Thyroid gland (tissue), 4 donors: ENCODE measurements at regions not wholly inside any gene's neighbourhood (a gene's known extent, or its start where the extent isn't known, plus 50 kb on each side); places are given as distances from the start of the nearest gene placed in this dataset.

Source experiments
- CTCF ChIP-seq, 6 experiments: fragments of 200-600 bp in 3 of 6; fragments of 450-650 bp in 3 of 6; sonication (generic) in 3 of 6; IDR thresholded peaks; one replicate each; pipeline ENCODE4 v1.5.1; 2016 to 2019; ENCODE audit warnings: antibody characterized with exemption in 6 of 6, mild to moderate bottlenecking in 2 of 6, inconsistent platforms in 1 of 6, moderate library complexity in 1 of 6
- POLR2A ChIP-seq, 2 donors: fragments of 450-650 bp; IDR thresholded peaks; one replicate each; pipeline ENCODE4 v1.6.1; 2017; ENCODE audit warnings: antibody characterized with exemption in 2 of 2, mild to moderate bottlenecking in 2 of 2, moderate library complexity in 1 of 2

DNA sequence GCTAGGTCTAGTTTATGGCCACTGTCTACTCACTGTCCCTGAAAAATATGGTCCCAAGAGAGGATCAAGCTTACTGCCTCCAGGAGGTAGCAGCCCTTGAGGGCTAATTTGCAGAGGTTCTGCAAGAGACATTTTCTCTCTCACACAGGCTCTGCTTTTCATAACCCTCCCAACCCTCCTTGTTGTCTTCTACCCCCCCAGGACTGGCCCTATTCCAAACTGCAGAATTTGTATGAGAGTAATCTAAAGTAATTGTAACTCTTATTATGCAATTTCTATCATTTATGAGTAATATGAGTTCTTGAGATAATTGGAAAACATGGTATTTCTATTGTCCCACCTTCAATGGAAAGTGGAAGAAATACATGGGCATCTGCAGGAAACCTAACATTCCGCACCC is 70.4 kb upstream of the CD55 start:
- TF ChIP-seq CTCF (IDR thresholded peaks at IDR 0.05) (no peak), POLR2A (IDR thresholded peaks at IDR 0.05) (no peak)
